Neural cell (in vitro differentiated cells): ENCODE measurements at regions not wholly inside any gene's neighbourhood (a gene's known extent, or its start where the extent isn't known, plus 50 kb on each side); places are given as distances from the start of the nearest gene placed in this dataset.
A peak's percentile ranks its signal among the peaks of the same experiment; 100 is the strongest.

Experiments used
- H2AFZ ChIP-seq: fragments of 200-600, 300-800 bp; sonication (generic), shearing (Covaris generic); 2 replicates; pipeline ENCODE4 v1.6.0; 2014; ENCODE audit warnings: low read depth, mild to moderate bottlenecking, antibody characterized with exemption, low read length, moderate library complexity
- H3F3A ChIP-seq: fragments of 200-600 bp; shearing (Covaris generic); 2 replicates; pipeline ENCODE4 v1.6.1; 2016; ENCODE audit warnings: mild to moderate bottlenecking, moderate library complexity, mixed read lengths, antibody characterized with exemption, low read length; ENCODE audit not compliant: insufficient read depth, poor library complexity, severe bottlenecking
- H3K27ac ChIP-seq: fragments of 200-600, 300-800 bp; sonication (generic), shearing (Covaris generic); 2 replicates; pipeline ENCODE4 v1.5.1; 2014; ENCODE audit warnings: mild to moderate bottlenecking, low read length, moderate library complexity
- H3K27me3 ChIP-seq: fragments of 300-800, 200-600 bp; sonication (generic), shearing (Covaris generic); 2 replicates; pipeline ENCODE4 v1.6.0; 2014; ENCODE audit warnings: mild to moderate bottlenecking, low read depth, low read length, moderate library complexity; ENCODE audit not compliant: insufficient read depth
- H3K36me3 ChIP-seq: fragments of 300-800, 200-600 bp; sonication (generic), shearing (Covaris generic); 2 replicates; pipeline ENCODE4 v1.5.1; 2014; ENCODE audit warnings: mild to moderate bottlenecking, antibody characterized with exemption, low read length, moderate library complexity; ENCODE audit not compliant: insufficient read depth
- H3K4me2 ChIP-seq: fragments of 300-800, 200-600 bp; sonication (generic), shearing (Covaris generic); 2 replicates; pipeline ENCODE4 v1.6.0; 2014; ENCODE audit warnings: mild to moderate bottlenecking, low read length
- H3K4me3 ChIP-seq: fragments of 300-800, 200-600 bp; sonication (generic), shearing (Covaris generic); 2 replicates; pipeline ENCODE4 v1.5.1; 2014; ENCODE audit warnings: mild to moderate bottlenecking, low read length, moderate library complexity
- H3K79me2 ChIP-seq: fragments of 200-600 bp; shearing (Covaris generic); replicated peaks from 2 replicates; pipeline ENCODE4 v1.6.0; 2014; ENCODE audit warnings: mild to moderate bottlenecking, low read length, moderate library complexity; ENCODE audit not compliant: insufficient read depth
- H3K9ac ChIP-seq: fragments of 300-800, 200-600 bp; sonication (generic), shearing (Covaris generic); 2 replicates; pipeline ENCODE4 v1.6.1; 2016; ENCODE audit warnings: mild to moderate bottlenecking, low read length, mixed read lengths
- H3K9me2 ChIP-seq: fragments of 200-600 bp; shearing (Covaris generic); 2 replicates; pipeline ENCODE4 v1.6.1; 2016; ENCODE audit warnings: mild to moderate bottlenecking, low read length, mixed read lengths; ENCODE audit not compliant: insufficient read depth
- H3K9me3 ChIP-seq: fragments of 200-600, 300-800 bp; sonication (generic), shearing (Covaris generic); 2 replicates; pipeline ENCODE4 v1.6.1; 2016; ENCODE audit warnings: mild to moderate bottlenecking, mixed run types, low read length, moderate library complexity, mixed read lengths
- H4K20me1 ChIP-seq: fragments of 200-600 bp; shearing (Covaris generic); 2 replicates; pipeline ENCODE4 v1.6.1; 2016; ENCODE audit warnings: mild to moderate bottlenecking, mixed run types; ENCODE audit not compliant: insufficient read depth
- EP300 ChIP-seq: fragments of 450-650 bp; conservative IDR thresholded peaks from 2 replicates; pipeline ENCODE4 v1.6.1; 2014; ENCODE audit warnings: antibody characterized with exemption, mild to moderate bottlenecking, moderate library complexity; ENCODE audit not compliant: poor library complexity, severe bottlenecking
- EZH2 ChIP-seq: fragments of 200-600, 300-800 bp; shearing (Covaris generic), sonication (generic); IDR thresholded peaks from 2 replicates; pipeline ENCODE4 v1.6.1; 2014; ENCODE audit warnings: antibody characterized with exemption, low read length, borderline replicate concordance, mild to moderate bottlenecking; ENCODE audit not compliant: insufficient read depth, poor library complexity, severe bottlenecking
- MXI1 ChIP-seq: fragments of 450-650 bp; conservative IDR thresholded peaks from 2 replicates; pipeline ENCODE4 v1.6.1; 2014; ENCODE audit warnings: antibody characterized with exemption, mild to moderate bottlenecking; ENCODE audit not compliant: poor library complexity, severe bottlenecking
- POLR2AphosphoS5 ChIP-seq: IDR thresholded peaks from 2 replicates; pipeline ENCODE4 v1.6.1; 2012
- RAD21 ChIP-seq: fragments of 450-650 bp; conservative IDR thresholded peaks from 2 replicates; pipeline ENCODE4 v1.6.1; 2014; ENCODE audit warnings: antibody characterized with exemption, mild to moderate bottlenecking, moderate library complexity
- SMC3 ChIP-seq: fragments of 450-650 bp; conservative IDR thresholded peaks from 2 replicates; pipeline ENCODE4 v1.6.1; 2014; ENCODE audit warnings: antibody characterized with exemption, mild to moderate bottlenecking, moderate library complexity; ENCODE audit not compliant: poor library complexity
- TAF1 ChIP-seq: IDR thresholded peaks from 2 replicates; pipeline ENCODE4 v1.6.1; 2012; ENCODE audit warnings: low read depth
- TF ChIP-seq, protein P1 (sequence below): fragments of 450-650 bp; IDR thresholded peaks from 2 replicates; pipeline ENCODE4 v1.5.1; 2014; ENCODE audit warnings: antibody characterized with exemption, mild to moderate bottlenecking, moderate library complexity; ENCODE audit not compliant: poor library complexity, severe bottlenecking
- TF ChIP-seq, protein P2 (sequence below): IDR thresholded peaks from 2 replicates; pipeline ENCODE4 v1.6.1; 2012; ENCODE audit warnings: borderline replicate concordance

DNA sequence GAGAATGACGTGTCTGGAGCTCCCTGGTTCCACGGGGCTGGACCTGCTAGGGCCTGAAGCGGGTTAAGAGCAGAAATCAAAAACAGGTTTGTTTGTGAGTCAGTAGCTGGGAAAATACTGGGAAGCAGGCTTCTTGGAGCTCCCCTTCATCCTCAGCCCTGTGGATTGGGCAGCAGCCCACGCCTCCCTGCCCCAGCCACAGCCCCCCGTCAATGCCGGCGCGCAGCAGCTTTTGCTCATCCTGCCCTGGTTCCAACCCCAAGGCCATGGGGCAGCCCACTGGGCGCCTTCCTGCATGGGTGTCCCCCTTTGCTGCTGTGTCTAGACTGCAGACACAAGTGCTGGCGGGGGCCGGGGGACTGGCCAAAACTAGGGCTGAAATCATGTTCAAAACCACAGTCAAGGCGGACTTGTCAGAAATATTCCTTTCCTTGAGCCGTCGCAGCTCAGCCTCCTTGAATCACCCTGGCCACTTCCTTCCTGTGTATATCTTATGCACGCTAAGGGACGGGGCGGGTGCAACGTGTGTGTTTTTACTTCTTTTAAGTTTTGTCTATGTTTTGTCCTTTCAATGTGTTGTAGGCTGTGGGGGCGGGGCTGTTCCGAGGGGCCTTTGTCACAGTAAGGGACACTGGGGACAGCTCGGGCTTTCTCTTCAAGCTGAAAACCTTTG is 108.1 kb downstream of the KLF13 start:
- Histone ChIP-seq H3K9me3 (no peaks in the 10 kb centered on the region), H3K79me2 (no peaks in the 10 kb centered on the region), H3K27ac (no peak overlapping the region), H4K20me1 (no peaks in the 10 kb centered on the region), H3K4me3 (no peak overlapping the region), H3K9ac (no peak overlapping the region), H3K4me2 (no peak overlapping the region), H3K36me3 (no peaks in the 10 kb centered on the region), H2AFZ (no peak overlapping the region), H3K27me3 (no peaks in the 10 kb centered on the region), H3F3A (no peaks in the 10 kb centered on the region), H3K9me2 (no peaks in the 10 kb centered on the region)
- TF ChIP-seq SMC3: no peak
- TF ChIP-seq, protein P1, sequence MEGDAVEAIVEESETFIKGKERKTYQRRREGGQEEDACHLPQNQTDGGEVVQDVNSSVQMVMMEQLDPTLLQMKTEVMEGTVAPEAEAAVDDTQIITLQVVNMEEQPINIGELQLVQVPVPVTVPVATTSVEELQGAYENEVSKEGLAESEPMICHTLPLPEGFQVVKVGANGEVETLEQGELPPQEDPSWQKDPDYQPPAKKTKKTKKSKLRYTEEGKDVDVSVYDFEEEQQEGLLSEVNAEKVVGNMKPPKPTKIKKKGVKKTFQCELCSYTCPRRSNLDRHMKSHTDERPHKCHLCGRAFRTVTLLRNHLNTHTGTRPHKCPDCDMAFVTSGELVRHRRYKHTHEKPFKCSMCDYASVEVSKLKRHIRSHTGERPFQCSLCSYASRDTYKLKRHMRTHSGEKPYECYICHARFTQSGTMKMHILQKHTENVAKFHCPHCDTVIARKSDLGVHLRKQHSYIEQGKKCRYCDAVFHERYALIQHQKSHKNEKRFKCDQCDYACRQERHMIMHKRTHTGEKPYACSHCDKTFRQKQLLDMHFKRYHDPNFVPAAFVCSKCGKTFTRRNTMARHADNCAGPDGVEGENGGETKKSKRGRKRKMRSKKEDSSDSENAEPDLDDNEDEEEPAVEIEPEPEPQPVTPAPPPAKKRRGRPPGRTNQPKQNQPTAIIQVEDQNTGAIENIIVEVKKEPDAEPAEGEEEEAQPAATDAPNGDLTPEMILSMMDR: no peak
- no peak for TF ChIP-seq EP300
- no peak for TF ChIP-seq MXI1
- TF ChIP-seq TAF1: no peak
- TF ChIP-seq RAD21: no peak
- TF ChIP-seq POLR2AphosphoS5: no peak
- no peak for TF ChIP-seq EZH2
- TF ChIP-seq, protein P2, sequence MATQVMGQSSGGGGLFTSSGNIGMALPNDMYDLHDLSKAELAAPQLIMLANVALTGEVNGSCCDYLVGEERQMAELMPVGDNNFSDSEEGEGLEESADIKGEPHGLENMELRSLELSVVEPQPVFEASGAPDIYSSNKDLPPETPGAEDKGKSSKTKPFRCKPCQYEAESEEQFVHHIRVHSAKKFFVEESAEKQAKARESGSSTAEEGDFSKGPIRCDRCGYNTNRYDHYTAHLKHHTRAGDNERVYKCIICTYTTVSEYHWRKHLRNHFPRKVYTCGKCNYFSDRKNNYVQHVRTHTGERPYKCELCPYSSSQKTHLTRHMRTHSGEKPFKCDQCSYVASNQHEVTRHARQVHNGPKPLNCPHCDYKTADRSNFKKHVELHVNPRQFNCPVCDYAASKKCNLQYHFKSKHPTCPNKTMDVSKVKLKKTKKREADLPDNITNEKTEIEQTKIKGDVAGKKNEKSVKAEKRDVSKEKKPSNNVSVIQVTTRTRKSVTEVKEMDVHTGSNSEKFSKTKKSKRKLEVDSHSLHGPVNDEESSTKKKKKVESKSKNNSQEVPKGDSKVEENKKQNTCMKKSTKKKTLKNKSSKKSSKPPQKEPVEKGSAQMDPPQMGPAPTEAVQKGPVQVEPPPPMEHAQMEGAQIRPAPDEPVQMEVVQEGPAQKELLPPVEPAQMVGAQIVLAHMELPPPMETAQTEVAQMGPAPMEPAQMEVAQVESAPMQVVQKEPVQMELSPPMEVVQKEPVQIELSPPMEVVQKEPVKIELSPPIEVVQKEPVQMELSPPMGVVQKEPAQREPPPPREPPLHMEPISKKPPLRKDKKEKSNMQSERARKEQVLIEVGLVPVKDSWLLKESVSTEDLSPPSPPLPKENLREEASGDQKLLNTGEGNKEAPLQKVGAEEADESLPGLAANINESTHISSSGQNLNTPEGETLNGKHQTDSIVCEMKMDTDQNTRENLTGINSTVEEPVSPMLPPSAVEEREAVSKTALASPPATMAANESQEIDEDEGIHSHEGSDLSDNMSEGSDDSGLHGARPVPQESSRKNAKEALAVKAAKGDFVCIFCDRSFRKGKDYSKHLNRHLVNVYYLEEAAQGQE: no peak

DNA sequence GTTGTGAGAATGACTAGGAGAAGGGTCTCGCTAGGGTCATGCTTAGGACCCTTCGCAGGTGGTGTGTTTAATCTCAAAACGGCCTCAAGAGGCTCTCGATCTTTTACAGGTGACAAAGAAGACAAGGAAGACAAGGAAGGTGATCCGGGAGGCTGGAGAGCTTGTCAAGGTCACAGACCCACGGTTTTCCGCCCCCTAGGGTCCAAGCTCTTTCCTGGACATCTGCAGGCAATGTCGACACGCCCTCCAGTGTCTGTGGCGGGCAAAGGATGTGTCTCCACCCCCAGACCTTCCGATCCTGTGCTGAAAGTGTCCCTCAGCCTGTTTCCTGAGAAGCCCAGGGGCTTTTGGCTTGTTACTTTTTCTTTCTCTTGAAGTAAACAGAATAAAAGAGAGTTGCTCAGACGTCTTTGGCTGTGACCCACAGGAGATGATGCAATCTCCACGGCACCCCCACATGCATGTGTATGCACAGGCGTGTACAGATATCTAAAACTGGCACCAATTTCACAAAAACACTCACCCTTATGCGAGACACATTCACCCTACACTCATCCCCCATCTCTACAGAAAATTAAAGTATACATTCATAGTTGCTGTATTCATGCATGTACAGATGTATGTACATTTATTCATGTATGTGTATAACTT is 108.8 kb downstream of the KLF13 start:
- H2AFZ ChIP-seq: no peak overlapping the region
- H3K79me2 ChIP-seq: no peaks in the 10 kb centered on the region
- H3K9ac ChIP-seq: no peak overlapping the region
- no peaks in the 10 kb centered on the region for H3F3A ChIP-seq
- TF ChIP-seq SMC3 (peak; percentile 49), POLR2AphosphoS5 (no peak), RAD21 (peak; percentile 44), MXI1 (no peak), EZH2 (no peak)
- TF ChIP-seq, protein P1: peak; percentile 53
- no peaks in the 10 kb centered on the region for H3K36me3 ChIP-seq
- no peaks in the 10 kb centered on the region for H3K9me3 ChIP-seq
- H3K27me3 ChIP-seq: peaks cover 2% of the 10 kb centered on the region
- no peak overlapping the region for H3K4me3 ChIP-seq
- no peaks in the 10 kb centered on the region for H4K20me1 ChIP-seq
- no peak overlapping the region for H3K4me2 ChIP-seq
- H3K9me2 ChIP-seq: no peaks in the 10 kb centered on the region
- no peak overlapping the region for H3K27ac ChIP-seq
